Astrocyte (in vitro differentiated cells and primary cell): ENCODE measurements at regions not wholly inside any gene's neighbourhood (a gene's known extent, or its start where the extent isn't known, plus 50 kb on each side); places are given as distances from the start of the nearest gene placed in this dataset.

Source experiments
- DNase-seq: peaks from one replicate; pipeline ENCODE4 v3.0.0-alpha.2; 2010; ENCODE audit warnings: low read depth
- FAIRE-seq: peaks from 2 replicates; lab custom pipeline; 2011; peaks lifted over from hg19 to GRCh38; lab: Jason Lieb, UNC
- H2AFZ ChIP-seq: 2 replicates; pipeline ENCODE4 v1.6.0; 2012; ENCODE audit warnings: low read depth, low read length, inconsistent platforms
- H3K27ac ChIP-seq: 2 replicates; pipeline ENCODE4 v1.5.1; 2011; ENCODE audit warnings: low read depth, low read length, inconsistent platforms
- H3K27me3 ChIP-seq: 2 replicates; pipeline ENCODE4 v1.6.0; 2011; ENCODE audit warnings: low read length, inconsistent platforms; ENCODE audit not compliant: insufficient read depth
- H3K36me3 ChIP-seq: 2 replicates; pipeline ENCODE4 v1.5.1; 2011; ENCODE audit warnings: low read length, inconsistent platforms; ENCODE audit not compliant: insufficient read depth
- H3K4me1 ChIP-seq: 2 replicates; pipeline ENCODE4 v1.5.1; 2011; ENCODE audit warnings: low read length, inconsistent platforms; ENCODE audit not compliant: insufficient read depth
- H3K4me2 ChIP-seq: 2 replicates; pipeline ENCODE4 v1.6.0; 2012; ENCODE audit warnings: low read length, inconsistent platforms
- H3K4me3 ChIP-seq: 2 replicates; pipeline ENCODE4 v1.5.1; 2011; ENCODE audit warnings: low read depth, mild to moderate bottlenecking, low read length, inconsistent platforms; ENCODE audit not compliant: insufficient read depth
- H3K79me2 ChIP-seq: 2 replicates; pipeline ENCODE4 v1.6.0; 2012; ENCODE audit warnings: mild to moderate bottlenecking, low read length, inconsistent platforms; ENCODE audit not compliant: insufficient read depth
- H3K9ac ChIP-seq: 2 replicates; pipeline ENCODE4 v1.6.0; 2012; ENCODE audit warnings: mild to moderate bottlenecking, low read length, inconsistent platforms
- H3K9me3 ChIP-seq: 2 replicates; pipeline ENCODE4 v1.5.1; 2012; ENCODE audit warnings: low read depth, mild to moderate bottlenecking, low read length, inconsistent platforms; ENCODE audit not compliant: insufficient read depth
- H4K20me1 ChIP-seq: 2 replicates; pipeline ENCODE4 v1.6.0; 2012; ENCODE audit warnings: low read length, inconsistent platforms; ENCODE audit not compliant: insufficient read depth
- H3K27ac Mint-ChIP-seq: one replicate; pipeline ENCODE4 v1.8.0; 2021; ENCODE audit warnings: mild to moderate bottlenecking, mixed read lengths; ENCODE audit not compliant: unreplicated experiment
- H3K27me3 Mint-ChIP-seq: one replicate; pipeline ENCODE4 v1.8.0; 2021; ENCODE audit warnings: low read depth, mixed read lengths; ENCODE audit not compliant: unreplicated experiment
- H3K36me3 Mint-ChIP-seq: one replicate; pipeline ENCODE4 v1.8.0; 2021; ENCODE audit warnings: low read depth, mixed read lengths; ENCODE audit not compliant: unreplicated experiment
- H3K4me1 Mint-ChIP-seq: one replicate; pipeline ENCODE4 v1.8.0; 2021; ENCODE audit warnings: low read depth, mixed read lengths; ENCODE audit not compliant: unreplicated experiment
- H3K4me3 Mint-ChIP-seq: one replicate; pipeline ENCODE4 v1.8.0; 2021; ENCODE audit warnings: mild to moderate bottlenecking, moderate library complexity, mixed read lengths; ENCODE audit not compliant: unreplicated experiment
- H3K9me3 Mint-ChIP-seq: one replicate; pipeline ENCODE4 v1.8.0; 2021; ENCODE audit warnings: mild to moderate bottlenecking, mixed read lengths; ENCODE audit not compliant: unreplicated experiment
- CTCF ChIP-seq: IDR thresholded peaks from 2 replicates; pipeline ENCODE4 v1.5.1; 2011; ENCODE audit warnings: low read depth, mild to moderate bottlenecking, inconsistent platforms, low read length, moderate library complexity; ENCODE audit not compliant: insufficient read depth
- EZH2 ChIP-seq: IDR thresholded peaks from 2 replicates; pipeline ENCODE4 v1.6.1; 2012; ENCODE audit warnings: mild to moderate bottlenecking, low read length, inconsistent platforms; ENCODE audit not compliant: insufficient read depth

- Histone ChIP-seq H3K4me1 (no peaks in the 10 kb centered on the region), H3K79me2 (no peaks in the 10 kb centered on the region), H3K27ac (no peak overlapping the region), H3K36me3 (no peaks in the 10 kb centered on the region), H3K4me3 (no peak overlapping the region), H3K9ac (no peak overlapping the region), H3K4me2 (no peak overlapping the region), H2AFZ (no peak overlapping the region), H3K27me3 (no peaks in the 10 kb centered on the region), H4K20me1 (no peaks in the 10 kb centered on the region), H3K9me3 (no peaks in the 10 kb centered on the region)
- H3K27me3 Mint-ChIP-seq, result peaks cover 37% of the 10 kb centered on the region
- no peak overlapping the region for H3K27ac Mint-ChIP-seq
- no peaks in the 10 kb centered on the region for H3K36me3 Mint-ChIP-seq
- no peak for FAIRE-seq
- TF ChIP-seq EZH2 (no peak), CTCF (no peak)
- no peaks in the 10 kb centered on the region for H3K4me1 Mint-ChIP-seq
- no peak overlapping the region for H3K4me3 Mint-ChIP-seq
- no peak for DNase-seq
- peaks cover 4% of the 10 kb centered on the region for H3K9me3 Mint-ChIP-seq
These were observed 365.5 kb downstream of the PRDM2 start for GRCh38 chr1:14065486-14065885.

- no peak for TF ChIP-seq CTCF
- TF ChIP-seq EZH2, result no peak
- H3K79me2 ChIP-seq, result no peaks in the 10 kb centered on the region
- Mint-ChIP-seq H3K4me1 (no peaks in the 10 kb centered on the region), H3K36me3 (no peaks in the 10 kb centered on the region), H3K27me3 (peaks cover 36% of the 10 kb centered on the region), H3K4me3 (no peak overlapping the region), H3K27ac (no peak overlapping the region), H3K9me3 (no peaks in the 10 kb centered on the region)
- no peak overlapping the region for H3K4me3 ChIP-seq
- no peaks in the 10 kb centered on the region for H4K20me1 ChIP-seq
- no peaks in the 10 kb centered on the region for H3K36me3 ChIP-seq
- no peaks in the 10 kb centered on the region for H3K27me3 ChIP-seq
- H3K4me1 ChIP-seq, result no peaks in the 10 kb centered on the region
- FAIRE-seq, result no peak
- DNase-seq, result no peak
- H3K9me3 ChIP-seq, result no peaks in the 10 kb centered on the region
- H3K27ac ChIP-seq, result no peak overlapping the region
- no peak overlapping the region for H2AFZ ChIP-seq
- no peak overlapping the region for H3K9ac ChIP-seq
- H3K4me2 ChIP-seq, result no peak overlapping the region
These were observed 367.0 kb downstream of the PRDM2 start for GRCh38 chr1:14067036-14067435.

- H3K36me3 Mint-ChIP-seq, result no peaks in the 10 kb centered on the region
- H3K27ac Mint-ChIP-seq, result no peak overlapping the region
- no peaks in the 10 kb centered on the region for H3K4me1 ChIP-seq
- H3K27me3 Mint-ChIP-seq, result peaks cover 30% of the 10 kb centered on the region
- no peak overlapping the region for H3K27ac ChIP-seq
- DNase-seq (no peak), FAIRE-seq (no peak)
- no peaks in the 10 kb centered on the region for H3K36me3 ChIP-seq
- H3K4me3 Mint-ChIP-seq, result no peak overlapping the region
- no peaks in the 10 kb centered on the region for H3K79me2 ChIP-seq
- H4K20me1 ChIP-seq, result no peaks in the 10 kb centered on the region
- H2AFZ ChIP-seq, result no peak overlapping the region
- no peak overlapping the region for H3K9ac ChIP-seq
- TF ChIP-seq CTCF (no peak), EZH2 (no peak)
- H3K9me3 Mint-ChIP-seq, result no peaks in the 10 kb centered on the region
- H3K4me1 Mint-ChIP-seq, result no peaks in the 10 kb centered on the region
- no peak overlapping the region for H3K4me3 ChIP-seq
- H3K9me3 ChIP-seq, result no peaks in the 10 kb centered on the region
- H3K27me3 ChIP-seq, result no peaks in the 10 kb centered on the region
- H3K4me2 ChIP-seq, result no peak overlapping the region
These were observed 367.7 kb downstream of the PRDM2 start for GRCh38 chr1:14067711-14068110.
